AG04450 (cell line): ENCODE measurements at regions not wholly inside any gene's neighbourhood (a gene's known extent, or its start where the extent isn't known, plus 50 kb on each side); places are given as distances from the start of the nearest gene placed in this dataset.

ENCODE experiments used
- CTCF ChIA-PET: fragments of 300-600, 350-600 bp; formaldehyde crosslinking; extraction: SDS; loops from one replicate; lab custom pipeline; 2022; ENCODE audit warnings: antibody characterized with exemption, inconsistent platforms; lab: Charles Lee
- POLR2A ChIA-PET: fragments of 350-600 bp; formaldehyde crosslinking; extraction: SDS; loops from one replicate; lab custom pipeline; 2021; ENCODE audit warnings: antibody characterized with exemption, inconsistent platforms; lab: Yijun Ruan, JAX
- DNase-seq: peaks from one replicate; pipeline ENCODE4 v3.0.0-alpha.2; 2011; ENCODE audit warnings: low read depth, low spot score
- H3K27ac ChIP-seq: one replicate; pipeline ENCODE4 v1.5.1; 2012; ENCODE audit warnings: low read depth, low read length, control low read depth
- H3K27me3 ChIP-seq: one replicate; pipeline ENCODE4 v1.6.0; 2012; ENCODE audit warnings: low read length; ENCODE audit not compliant: control insufficient read depth, insufficient read depth
- H3K4me3 ChIP-seq: 2 replicates; pipeline ENCODE4 v1.5.1; 2011; ENCODE audit warnings: mild to moderate bottlenecking, low read depth, low read length, control low read depth
- H3K9me3 ChIP-seq: 2 replicates; pipeline ENCODE4 v1.5.1; 2012; ENCODE audit warnings: low read length; ENCODE audit not compliant: control insufficient read depth, insufficient read depth
- TF ChIP-seq, protein P1 (sequence below): IDR thresholded peaks from 2 replicates; pipeline ENCODE4 v1.5.1; 2011; ENCODE audit warnings: low read depth, low read length, control low read depth, inconsistent platforms

DNA sequence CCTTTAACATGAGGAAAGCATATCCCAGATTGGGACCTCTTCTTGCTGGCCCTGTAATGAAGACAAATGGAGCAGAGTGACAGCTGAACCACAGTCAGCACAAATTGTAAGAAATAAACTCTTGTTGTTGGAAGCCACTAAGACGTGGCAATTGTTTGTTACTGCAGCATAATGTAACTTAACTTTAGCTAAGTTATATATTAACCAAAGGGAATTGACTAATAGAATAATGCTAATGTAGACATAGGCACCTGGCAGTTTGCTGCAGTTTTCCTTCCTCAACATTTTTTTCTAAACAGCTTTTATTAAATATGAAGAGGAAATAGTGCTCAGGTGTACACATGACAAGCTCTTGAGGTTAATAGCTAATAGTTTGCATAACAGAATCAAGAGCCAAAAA, 300.7 kb upstream of the SLC30A5 start:
- H3K9me3 ChIP-seq: no peaks in the 10 kb centered on the region
- no peak overlapping the region for H3K4me3 ChIP-seq
- CTCF ChIA-PET: no interaction called here
- DNase-seq: no peak
- POLR2A ChIA-PET: no interaction called here
- TF ChIP-seq, protein P1, sequence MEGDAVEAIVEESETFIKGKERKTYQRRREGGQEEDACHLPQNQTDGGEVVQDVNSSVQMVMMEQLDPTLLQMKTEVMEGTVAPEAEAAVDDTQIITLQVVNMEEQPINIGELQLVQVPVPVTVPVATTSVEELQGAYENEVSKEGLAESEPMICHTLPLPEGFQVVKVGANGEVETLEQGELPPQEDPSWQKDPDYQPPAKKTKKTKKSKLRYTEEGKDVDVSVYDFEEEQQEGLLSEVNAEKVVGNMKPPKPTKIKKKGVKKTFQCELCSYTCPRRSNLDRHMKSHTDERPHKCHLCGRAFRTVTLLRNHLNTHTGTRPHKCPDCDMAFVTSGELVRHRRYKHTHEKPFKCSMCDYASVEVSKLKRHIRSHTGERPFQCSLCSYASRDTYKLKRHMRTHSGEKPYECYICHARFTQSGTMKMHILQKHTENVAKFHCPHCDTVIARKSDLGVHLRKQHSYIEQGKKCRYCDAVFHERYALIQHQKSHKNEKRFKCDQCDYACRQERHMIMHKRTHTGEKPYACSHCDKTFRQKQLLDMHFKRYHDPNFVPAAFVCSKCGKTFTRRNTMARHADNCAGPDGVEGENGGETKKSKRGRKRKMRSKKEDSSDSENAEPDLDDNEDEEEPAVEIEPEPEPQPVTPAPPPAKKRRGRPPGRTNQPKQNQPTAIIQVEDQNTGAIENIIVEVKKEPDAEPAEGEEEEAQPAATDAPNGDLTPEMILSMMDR: no peak
- H3K27me3 ChIP-seq: no peaks in the 10 kb centered on the region
- no peak overlapping the region for H3K27ac ChIP-seq

DNA sequence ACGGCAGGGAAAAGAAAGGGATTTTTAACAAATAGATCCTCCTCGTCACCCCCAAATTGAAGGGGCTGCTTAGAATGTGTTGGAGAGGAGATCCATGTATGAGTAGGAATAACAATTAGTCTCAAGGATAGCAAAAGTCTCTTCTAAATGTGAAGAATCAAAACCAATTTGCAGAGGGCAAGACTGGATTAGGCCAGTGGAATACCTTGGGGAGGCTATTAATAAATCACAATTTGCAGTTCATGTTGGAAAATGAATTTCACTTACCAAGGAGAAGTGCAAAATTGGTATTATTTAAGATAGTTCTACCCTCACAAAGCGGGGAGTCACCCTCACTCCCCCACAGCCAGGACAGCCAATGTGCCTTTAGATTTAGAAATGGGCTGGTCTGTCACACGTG, 299.8 kb upstream of the SLC30A5 start:
- TF ChIP-seq, protein P1: no peak
- Histone ChIP-seq H3K4me3 (no peak overlapping the region), H3K27me3 (no peaks in the 10 kb centered on the region), H3K27ac (no peak overlapping the region), H3K9me3 (no peaks in the 10 kb centered on the region)
- POLR2A ChIA-PET: no interaction called here
- DNase-seq: no peak
- CTCF ChIA-PET: no interaction called here

DNA sequence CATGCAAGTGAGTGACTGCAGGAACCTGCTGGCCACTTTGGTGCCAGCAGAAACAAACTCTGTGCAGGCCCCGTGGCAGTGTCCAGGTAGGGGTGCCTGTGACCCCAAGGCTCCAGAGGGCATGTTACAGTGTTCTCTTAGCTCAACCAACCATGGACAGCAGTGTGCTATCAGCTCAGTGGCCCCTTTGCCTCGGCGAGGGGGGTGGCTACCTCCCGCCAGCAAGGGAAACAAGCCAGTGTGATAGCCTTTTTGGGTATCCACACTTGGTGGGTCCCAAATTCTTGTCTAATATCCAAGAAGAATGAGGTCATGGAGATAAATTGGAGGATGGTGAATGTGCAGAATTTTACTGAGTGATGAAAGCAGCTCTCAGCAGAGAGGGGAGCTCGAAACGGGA, 298.6 kb upstream of the SLC30A5 start:
- no peaks in the 10 kb centered on the region for H3K9me3 ChIP-seq
- no peak overlapping the region for H3K4me3 ChIP-seq
- ChIA-PET POLR2A (no interaction called here), CTCF (no interaction called here)
- no peak for DNase-seq
- no peak overlapping the region for H3K27ac ChIP-seq
- TF ChIP-seq, protein P1: no peak
- no peaks in the 10 kb centered on the region for H3K27me3 ChIP-seq

DNA sequence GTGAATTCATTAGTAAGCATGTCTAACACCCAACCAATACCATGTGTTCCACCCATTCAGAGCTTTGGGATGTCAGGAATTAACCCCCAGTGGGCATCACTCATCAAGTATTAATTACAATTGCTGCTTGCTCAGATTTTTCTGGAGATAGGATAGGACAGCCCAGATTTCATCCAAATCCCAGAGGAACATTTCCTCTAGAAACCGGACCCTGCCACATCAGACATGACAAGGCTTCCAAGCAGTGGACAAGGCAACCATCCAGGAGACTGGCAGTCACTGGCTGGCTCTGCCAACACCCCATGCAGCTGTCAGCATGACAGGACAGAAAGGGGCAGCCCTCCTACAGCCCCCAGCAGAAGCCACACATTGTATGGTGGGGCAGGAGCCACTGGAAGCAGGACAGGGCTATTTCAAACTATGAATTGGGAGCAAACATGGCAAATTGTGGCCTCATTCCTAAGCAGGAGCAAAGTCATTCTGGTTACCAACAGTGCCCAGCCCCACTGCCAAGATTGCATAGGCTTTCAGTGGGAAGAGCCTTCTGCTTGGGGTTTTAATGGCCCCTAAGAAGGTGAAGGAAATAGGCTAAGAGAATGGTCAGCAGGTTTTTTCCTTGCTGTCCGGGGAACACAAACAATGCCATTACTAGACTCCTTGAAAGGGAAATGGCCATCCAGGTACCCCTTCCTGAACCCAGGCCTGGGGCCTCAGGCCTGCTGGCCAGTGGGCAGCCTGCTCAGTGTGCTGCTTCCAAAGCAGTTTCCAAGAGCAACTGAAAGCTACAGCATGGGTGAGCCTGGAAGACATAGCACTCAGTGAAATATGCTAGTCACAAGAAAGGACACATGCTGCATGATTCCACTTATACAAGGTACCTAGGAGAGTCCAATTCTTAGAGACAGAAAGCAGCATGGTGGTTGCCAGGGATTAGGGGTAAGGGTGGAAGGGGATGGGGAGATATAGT, 294.7 kb upstream of the SLC30A5 start:
- CTCF ChIA-PET: no interaction called here
- no peak overlapping the region for H3K4me3 ChIP-seq
- POLR2A ChIA-PET: no interaction called here
- no peaks in the 10 kb centered on the region for H3K9me3 ChIP-seq
- TF ChIP-seq, protein P1: no peak
- H3K27ac ChIP-seq: no peak overlapping the region
- no peaks in the 10 kb centered on the region for H3K27me3 ChIP-seq
- no peak for DNase-seq

DNA sequence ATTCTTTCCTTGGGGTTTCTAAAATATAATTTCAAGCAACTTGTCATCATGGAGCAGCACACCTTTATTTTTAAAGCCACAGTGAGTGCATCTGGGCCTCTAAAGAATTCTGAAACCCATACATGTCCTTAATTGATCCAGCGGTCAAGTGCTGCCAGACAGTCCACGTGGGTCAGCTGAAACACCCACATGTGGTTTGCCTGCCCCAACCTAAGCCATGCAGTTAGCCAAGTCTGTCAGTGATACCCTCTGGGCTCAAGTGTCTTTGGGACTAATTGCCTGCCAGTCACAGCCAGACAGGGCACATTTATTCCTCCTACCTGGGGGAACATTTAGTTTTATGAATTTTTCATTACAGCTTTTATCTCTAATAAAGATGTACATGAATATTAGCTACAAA, 291.4 kb upstream of the SLC30A5 start:
- CTCF ChIA-PET: interaction anchor here (1.6 kb wide), 1 partner anchor 516 kb away, joined by 4 read pairs; no protein-coding TSS in a partner anchor
- no peak overlapping the region for H3K4me3 ChIP-seq
- no peak overlapping the region for H3K27ac ChIP-seq
- H3K27me3 ChIP-seq: no peaks in the 10 kb centered on the region
- DNase-seq: no peak
- POLR2A ChIA-PET: no interaction called here
- H3K9me3 ChIP-seq: no peaks in the 10 kb centered on the region
- TF ChIP-seq, protein P1: no peak
